A549 (cell line): ENCODE measurements at regions not wholly inside any gene's neighbourhood (a gene's known extent, or its start where the extent isn't known, plus 50 kb on each side); places are given as distances from the start of the nearest gene placed in this dataset.

Source experiments
- ATAC-seq, 2 experiments: fragments of 200-7000 bp in 1 of 2; fragments of >200 bp in 1 of 2; cut with Nextera tagmentation in 1 of 2; cut with Tn5 transposase in 1 of 2; 3 replicates each; pipeline versions ENCODE4 v1.8.0 to v1.9.1; 2018 to 2020; ENCODE audit warnings: mild to moderate bottlenecking in 1 of 2, moderate library complexity in 1 of 2
- CTCF ChIA-PET: fragments of 300-600 bp; sonication (Branson Sonifier 250); formaldehyde crosslinking; extraction: SDS; loops from one replicate; lab custom pipeline; 2021; ENCODE audit warnings: antibody characterized with exemption, inconsistent platforms; lab: Yijun Ruan, JAX
- POLR2A ChIA-PET: fragments of 350-600 bp; formaldehyde crosslinking; extraction: SDS; loops from one replicate; lab custom pipeline; 2021; ENCODE audit warnings: antibody characterized with exemption, inconsistent platforms; lab: Yijun Ruan, JAX
- DNase-seq, 2 experiments: peaks; one replicate each; pipeline versions ENCODE4 v3.0.0 to v3.0.0-alpha.2; 2011 to 2016; ENCODE audit warnings: low read depth in 1 of 2, low spot score in 1 of 2
- FAIRE-seq: peaks from 2 replicates; lab custom pipeline; 2011; peaks lifted over from hg19 to GRCh38; lab: Jason Lieb, UNC
- H3K27ac ChIP-seq, 2 experiments: fragments of >200 bp; sonication (Bioruptor Twin); formaldehyde crosslinking; 3 replicates each; pipeline ENCODE4 v1.5.1; 2016 to 2017
- H3K4me1 ChIP-seq: fragments of >200 bp; sonication (Bioruptor Twin); formaldehyde crosslinking; 3 replicates; pipeline ENCODE4 v1.6.1; 2016
- H3K4me2 ChIP-seq: fragments of >200 bp; sonication (Bioruptor Twin); formaldehyde crosslinking; 3 replicates; pipeline ENCODE4 v1.6.1; 2016
- H3K4me3 ChIP-seq: fragments of >200 bp; sonication (Bioruptor Twin); formaldehyde crosslinking; 3 replicates; pipeline ENCODE4 v1.5.1; 2016
- H3K9me3 ChIP-seq: fragments of >200 bp; sonication (Bioruptor Twin); formaldehyde crosslinking; 3 replicates; pipeline ENCODE4 v1.6.1; 2016
- BHLHE40 ChIP-seq: IDR thresholded peaks from 2 replicates; pipeline ENCODE4 v1.6.1; 2012; ENCODE audit warnings: low read depth, low read length, inconsistent platforms
- CEBPB ChIP-seq, 2 experiments: fragments of >200 bp in 1 of 2; sonication (Bioruptor Twin) in 1 of 2; formaldehyde crosslinking in 1 of 2; IDR thresholded peaks; 2 replicates each; pipeline ENCODE4 v1.6.1; 2012 to 2016
- E2F6 ChIP-seq: IDR thresholded peaks from 2 replicates; pipeline ENCODE4 v1.6.1; 2012; ENCODE audit warnings: low read depth, borderline replicate concordance
- EHF ChIP-seq: fragments of 250-450 bp; sonication (Bioruptor Pico); IDR thresholded peaks from 2 replicates; pipeline ENCODE4 v1.5.0; 2020; ENCODE audit warnings: mild to moderate bottlenecking
- ESRRA ChIP-seq: fragments of 150-350 bp; IDR thresholded peaks from 2 replicates; pipeline ENCODE4 v1.6.1; 2014; ENCODE audit warnings: mild to moderate bottlenecking, low read length, borderline replicate concordance
- FOSB ChIP-seq: fragments of 250-450 bp; sonication (Bioruptor Pico); IDR thresholded peaks from 2 replicates; pipeline ENCODE4 v1.5.0; 2020; ENCODE audit warnings: mild to moderate bottlenecking, moderate library complexity
- FOSL2 ChIP-seq, 2 experiments: fragments of 450-650 bp in 1 of 2; fragments of >200 bp in 1 of 2; sonication (Bioruptor Twin) in 1 of 2; formaldehyde crosslinking; IDR thresholded peaks; 2 replicates each; pipeline versions ENCODE4 v1.5.0 to v1.6.1; 2016 to 2020; ENCODE audit warnings: mild to moderate bottlenecking in 1 of 2, moderate library complexity in 1 of 2
- HDAC2 ChIP-seq: fragments of 200-600 bp; sonication (generic); IDR thresholded peaks from 2 replicates; pipeline ENCODE4 v1.6.1; 2016
- HEYL ChIP-seq: fragments of 250-450 bp; sonication (Bioruptor Pico); IDR thresholded peaks from 2 replicates; pipeline ENCODE4 v1.8.0; 2021; ENCODE audit warnings: mild to moderate bottlenecking, moderate library complexity
- HOXA7 ChIP-seq: fragments of 250-450 bp; sonication (Bioruptor Pico); IDR thresholded peaks from 2 replicates; pipeline ENCODE4 v1.5.0; 2020; ENCODE audit warnings: mild to moderate bottlenecking, moderate library complexity
- HOXB13 ChIP-seq: fragments of 250-450 bp; sonication (Bioruptor Pico); IDR thresholded peaks from 2 replicates; pipeline ENCODE4 v1.5.0; 2020; ENCODE audit warnings: low read depth, mild to moderate bottlenecking, moderate library complexity
- JUN ChIP-seq, 2 experiments: fragments of >200 bp; sonication (Bioruptor Twin); formaldehyde crosslinking; IDR thresholded peaks; 2 replicates in 1 of 2; 3 replicates in 1 of 2; pipeline ENCODE4 v1.6.1; 2016 to 2017
- MAX ChIP-seq: IDR thresholded peaks from 2 replicates; pipeline ENCODE4 v1.6.1; 2012
- MAZ ChIP-seq: fragments of 150-350 bp; IDR thresholded peaks from 2 replicates; pipeline ENCODE4 v1.6.1; 2014; ENCODE audit warnings: antibody characterized with exemption, low read depth, low read length, borderline replicate concordance
- MYC ChIP-seq: IDR thresholded peaks from 2 replicates; pipeline ENCODE4 v1.6.1; 2012; ENCODE audit warnings: mild to moderate bottlenecking, inconsistent platforms, low read length, improper control_type of control experiment, borderline replicate concordance
- POLR2AphosphoS2 ChIP-seq: conservative IDR thresholded peaks from 2 replicates; pipeline ENCODE4 v1.6.1; 2012; ENCODE audit warnings: low read length, improper control_type of control experiment, inconsistent platforms
- RAD21 ChIP-seq, 2 experiments: fragments of >200 bp in 1 of 2; sonication (Bioruptor Twin) in 1 of 2; formaldehyde crosslinking in 1 of 2; IDR thresholded peaks in 1 of 2; conservative IDR thresholded peaks in 1 of 2; 2 replicates in 1 of 2; 3 replicates in 1 of 2; pipeline ENCODE4 v1.6.1; 2012 to 2018; ENCODE audit warnings: inconsistent platforms in 1 of 2
- RARB ChIP-seq: fragments of 250-450 bp; sonication (Bioruptor Pico); IDR thresholded peaks from 2 replicates; pipeline ENCODE4 v1.8.0; 2021; ENCODE audit warnings: mild to moderate bottlenecking, moderate library complexity
- RNF2 ChIP-seq: fragments of 200-600 bp; sonication (generic); IDR thresholded peaks from 2 replicates; pipeline ENCODE4 v1.6.1; 2016; ENCODE audit warnings: low read depth, mild to moderate bottlenecking, antibody characterized with exemption, moderate library complexity, borderline replicate concordance
- TP53 ChIP-seq: fragments of 250-450 bp; sonication (Bioruptor Pico); IDR thresholded peaks from 2 replicates; pipeline ENCODE4 v1.5.0; 2021; ENCODE audit warnings: mild to moderate bottlenecking, moderate library complexity
- ZFP36 ChIP-seq: fragments of 450-650 bp; IDR thresholded peaks from 2 replicates; pipeline ENCODE4 v1.6.1; 2014; ENCODE audit warnings: borderline replicate concordance; ENCODE audit not compliant: partially characterized antibody
- ZSCAN20 ChIP-seq: fragments of 250-450 bp; sonication (Bioruptor Pico); IDR thresholded peaks from 2 replicates; pipeline ENCODE4 v1.8.0; 2022; ENCODE audit warnings: mild to moderate bottlenecking, moderate library complexity
- WGBS: methylation state at CpG from one replicate; pipeline ENCODE4 v1.1.6; 2017; ENCODE audit errors: missing lambda C conversion rate; 5-methylcytosine and 5-hydroxymethylcytosine counted together
- TF ChIP-seq, protein P1 (sequence below): fragments of >200 bp; sonication (Bioruptor Twin); formaldehyde crosslinking; IDR thresholded peaks from 2 replicates; pipeline ENCODE4 v1.6.1; 2016

GRCh38 chr4:119834906-119835612 lies 206.5 kb upstream of the PDE5A start:
- POLR2A ChIA-PET: no interaction called here

GRCh38 chr4:119833611-119834010 lies 205.0 kb upstream of the PDE5A start:
- TF ChIP-seq HDAC2 (no peak), HOXA7 (CRISPR knock-in tag) (no peak), ZFP36 (no peak)
- TF ChIP-seq, all 56 proteins: peak for 0
- no peaks in the 10 kb centered on the region for H3K4me1 ChIP-seq
- WGBS: 68% methylated on average over 4 of the region's 4 CpGs
- H3K9me3 ChIP-seq: no peaks in the 10 kb centered on the region
- ChIA-PET CTCF (no interaction called here), POLR2A (no interaction called here)
- ATAC-seq: no peak
- H3K4me3 ChIP-seq: no peak overlapping the region
- no peak for FAIRE-seq
- no peak for DNase-seq
- no peak overlapping the region for H3K4me2 ChIP-seq
- no peak overlapping the region for H3K27ac ChIP-seq

More at GRCh38 chr4:119834906-119835612, 206.5 kb upstream of the PDE5A start:
- no peak overlapping the region for H3K27ac ChIP-seq
- FAIRE-seq (no peak), ATAC-seq (no peak), DNase-seq (no peak)
- CTCF ChIA-PET: interaction anchor here (0.6 kb wide), 1 partner anchor 223 kb away, joined by 4 read pairs; no protein-coding TSS in a partner anchor
- no peak overlapping the region for H3K4me2 ChIP-seq
- TF ChIP-seq EHF (CRISPR knock-in tag) (no peak), FOSL2 (IDR thresholded peaks at IDR 0.05) (no peak), FOSL2 (CRISPR knock-in tag; IDR thresholded peaks at IDR 0.05) (no peak), HOXA7 (CRISPR knock-in tag) (no peak), HOXB13 (CRISPR knock-in tag) (no peak), MAX (no peak)
- no peak overlapping the region for H3K4me3 ChIP-seq
- no peaks in the 10 kb centered on the region for H3K9me3 ChIP-seq
- H3K4me1 ChIP-seq: no peaks in the 10 kb centered on the region
- 14% methylated on average over 3 of the region's 3 CpGs for WGBS

- Histone ChIP-seq H3K27ac (no peak overlapping the region), H3K4me1 (no peaks in the 10 kb centered on the region), H3K4me3 (no peak overlapping the region), H3K4me2 (no peak overlapping the region), H3K9me3 (no peaks in the 10 kb centered on the region)
- FAIRE-seq (no peak), ATAC-seq (no peak), DNase-seq (no peak)
- TF ChIP-seq ESRRA (no peak), RARB (CRISPR knock-in tag) (no peak), RNF2 (no peak), TP53 (CRISPR knock-in tag) (no peak), POLR2AphosphoS2 (no peak), FOSB (CRISPR knock-in tag) (no peak), BHLHE40 (no peak), HEYL (CRISPR knock-in tag) (no peak), MAZ (no peak), ZSCAN20 (CRISPR knock-in tag) (no peak), MAX (no peak), E2F6 (no peak)
- TF ChIP-seq, protein P1, sequence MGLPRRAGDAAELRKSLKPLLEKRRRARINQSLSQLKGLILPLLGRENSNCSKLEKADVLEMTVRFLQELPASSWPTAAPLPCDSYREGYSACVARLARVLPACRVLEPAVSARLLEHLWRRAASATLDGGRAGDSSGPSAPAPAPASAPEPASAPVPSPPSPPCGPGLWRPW: no peak
- TF ChIP-seq, all 56 proteins: peak for 0
- ChIA-PET CTCF (no interaction called here), POLR2A (no interaction called here)
- WGBS: 82% methylated on average over 2 of the region's 2 CpGs
Measured at GRCh38 chr4:119832776-119833175, 204.2 kb upstream of the PDE5A start.

GRCh38 chr4:119829326-119829725 lies 200.7 kb upstream of the PDE5A start:
- WGBS: 84% methylated on average over 2 of the region's 2 CpGs

More at GRCh38 chr4:119829326-119829725, 200.7 kb upstream of the PDE5A start:
- Histone ChIP-seq H3K4me3 (no peak overlapping the region), H3K27ac (no peak overlapping the region), H3K4me2 (no peak overlapping the region), H3K9me3 (no peaks in the 10 kb centered on the region), H3K4me1 (no peaks in the 10 kb centered on the region)
- ChIA-PET CTCF (no interaction called here), POLR2A (no interaction called here)
- no peak for ATAC-seq
- no peak for FAIRE-seq
- no peak for TF ChIP-seq MYC
- TF ChIP-seq JUN (IDR thresholded peaks at IDR 0.05): no peak
- no peak for TF ChIP-seq ZFP36
- no peak for TF ChIP-seq RAD21 (conservative IDR thresholded peaks at IDR 0.05 in 1 of 2, IDR thresholded peaks at IDR 0.05 in 1 of 2)
- no peak for TF ChIP-seq CEBPB (IDR thresholded peaks at IDR 0.05)
- TF ChIP-seq, all 56 proteins: peak for 0
- no peak for DNase-seq
